ENCODE measurements at regions not wholly inside any gene's neighbourhood (a gene's known extent, or its start where the extent isn't known, plus 50 kb on each side); places are given as distances from the start of the nearest gene placed in this dataset.

GRCh38 chr7:155931396-155932085 lies 119.3 kb upstream of the SHH start:
- FAIRE-seq (no peak), DNase-seq (ENCODE audit: extremely low spot score, insufficient read length, low read depth) (no peak)

GRCh38 chr7:155930527-155930926 lies 118.3 kb upstream of the SHH start:
- FAIRE-seq (no peak), DNase-seq (ENCODE audit: extremely low spot score, insufficient read length, low read depth) (no peak)

- DNase-seq (ENCODE audit: extremely low spot score, insufficient read length, low read depth) (no peak), FAIRE-seq (no peak)
Observed at GRCh38 chr7:155930061-155930460, 117.8 kb upstream of the SHH start.

GRCh38 chr7:155928583-155928982 lies 116.3 kb upstream of the SHH start:
- no peak for FAIRE-seq
- DNase-seq (ENCODE audit: extremely low spot score, insufficient read length, low read depth), result no peak

GRCh38 chr7:155927905-155928304 lies 115.6 kb upstream of the SHH start:
- DNase-seq (ENCODE audit: extremely low spot score, insufficient read length, low read depth), result no peak
- no peak for FAIRE-seq

GRCh38 chr7:155925682-155926081 lies 113.4 kb upstream of the SHH start:
- DNase-seq (ENCODE audit: extremely low spot score, insufficient read length, low read depth) (no peak), FAIRE-seq (no peak)

- no peak for FAIRE-seq
- no peak for DNase-seq (ENCODE audit: extremely low spot score, insufficient read length, low read depth)
Observed at GRCh38 chr7:155922067-155922816, 110.0 kb upstream of the SHH start.

- FAIRE-seq, result no peak
- DNase-seq (ENCODE audit: extremely low spot score, insufficient read length, low read depth), result no peak
Observed at GRCh38 chr7:155921804-155922066, 109.5 kb upstream of the SHH start.

- DNase-seq (ENCODE audit: extremely low spot score, insufficient read length, low read depth), result no peak
- no peak for FAIRE-seq
Observed at GRCh38 chr7:155921086-155921803, 109.0 kb upstream of the SHH start.

- DNase-seq (ENCODE audit: extremely low spot score, insufficient read length, low read depth), result no peak
- no peak for FAIRE-seq
Observed at GRCh38 chr7:155920068-155920461, 107.8 kb upstream of the SHH start.

- no peak for DNase-seq (ENCODE audit: extremely low spot score, insufficient read length, low read depth)
- no peak for FAIRE-seq
Observed at GRCh38 chr7:155919391-155920067, 107.3 kb upstream of the SHH start.

- FAIRE-seq (no peak), DNase-seq (ENCODE audit: extremely low spot score, insufficient read length, low read depth) (no peak)
Observed at GRCh38 chr7:155918720-155919390, 106.6 kb upstream of the SHH start.

- DNase-seq (ENCODE audit: extremely low spot score, insufficient read length, low read depth), result no peak
- no peak for FAIRE-seq
Observed at GRCh38 chr7:155917836-155918430, 105.7 kb upstream of the SHH start.

GRCh38 chr7:155916926-155917655 lies 104.8 kb upstream of the SHH start:
- DNase-seq (ENCODE audit: extremely low spot score, insufficient read length, low read depth) (no peak), FAIRE-seq (no peak)

- FAIRE-seq, result no peak
- no peak for DNase-seq (ENCODE audit: extremely low spot score, insufficient read length, low read depth)
Observed at GRCh38 chr7:155914341-155914740, 102.1 kb upstream of the SHH start.

GRCh38 chr7:155913719-155914118 lies 101.5 kb upstream of the SHH start:
- no peak for FAIRE-seq
- DNase-seq (ENCODE audit: extremely low spot score, insufficient read length, low read depth), result no peak

GRCh38 chr7:155913291-155913690 lies 101.0 kb upstream of the SHH start:
- FAIRE-seq (no peak), DNase-seq (ENCODE audit: extremely low spot score, insufficient read length, low read depth) (no peak)

GRCh38 chr7:155911471-155912105 lies 99.3 kb upstream of the SHH start:
- FAIRE-seq (no peak), DNase-seq (ENCODE audit: extremely low spot score, insufficient read length, low read depth) (no peak)

GRCh38 chr7:155908385-155908784 lies 96.1 kb upstream of the SHH start:
- no peak for DNase-seq (ENCODE audit: extremely low spot score, insufficient read length, low read depth)
- FAIRE-seq, result no peak

Measured in GM18507 (cell line).